ENCODE measurements at regions not wholly inside any gene's neighbourhood (a gene's known extent, or its start where the extent isn't known, plus 50 kb on each side); places are given as distances from the start of the nearest gene placed in this dataset.
A peak's percentile ranks its signal among the peaks of the same experiment; 100 is the strongest.

DNA sequence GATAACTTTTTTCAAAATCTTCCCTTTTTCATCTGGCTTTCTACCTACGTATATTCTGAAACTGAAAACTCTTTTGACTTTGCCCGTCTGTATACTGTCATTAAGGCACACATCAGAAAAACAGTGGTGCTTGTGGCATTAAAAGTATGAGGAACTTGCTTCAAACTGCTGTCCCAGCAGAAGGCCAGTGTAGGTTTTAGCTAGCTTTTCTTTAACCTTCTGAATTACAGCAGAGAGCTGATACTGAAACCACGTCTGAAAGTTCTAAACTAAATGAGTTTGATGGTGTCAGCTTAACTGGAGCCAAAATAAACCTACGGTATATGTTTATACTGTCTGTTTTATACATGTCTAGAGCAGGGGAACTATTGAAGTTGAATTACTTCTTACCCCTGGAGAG, 283.4 kb downstream of the TFEC start:
- no peak overlapping the region for H3K27ac ChIP-seq (ENCODE audit: low read depth, low read length)
- no peaks in the 10 kb centered on the region for H3K4me1 ChIP-seq (ENCODE audit: control insufficient read depth, insufficient read depth, low read length)
- no peak overlapping the region for H3K9ac ChIP-seq (ENCODE audit: low read length)
- H3K4me3 ChIP-seq (ENCODE audit: low read depth, low read length), result no peak overlapping the region
- no peaks in the 10 kb centered on the region for H3K27me3 ChIP-seq (ENCODE audit: control insufficient read depth, insufficient read depth, low read length)
- no peaks in the 10 kb centered on the region for H3K9me3 ChIP-seq (ENCODE audit: control insufficient read depth, insufficient read depth, low read depth, low read length)
- no peaks in the 10 kb centered on the region for H3K36me3 ChIP-seq (ENCODE audit: control insufficient read depth, insufficient read depth, low read length)

DNA sequence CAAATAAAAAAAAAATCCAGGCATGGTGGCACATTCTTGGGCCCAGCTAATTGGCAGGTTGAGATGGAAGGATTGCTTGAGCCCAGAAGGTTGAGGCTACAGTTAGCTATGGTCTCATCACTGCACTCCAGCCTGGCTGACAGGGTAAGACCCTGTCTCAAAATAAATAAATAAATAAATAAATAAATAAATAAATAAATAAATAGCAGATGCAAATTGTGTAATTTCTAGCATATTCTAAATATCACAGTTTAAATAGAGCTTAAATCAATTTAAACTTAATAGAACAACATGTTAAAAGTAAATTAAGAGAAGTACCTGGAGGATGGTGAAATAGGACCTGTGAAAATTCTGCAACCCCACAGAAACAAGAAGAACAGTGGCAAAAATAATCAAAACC, 290.5 kb downstream of the TFEC start:
- H3K4me1 ChIP-seq (ENCODE audit: control insufficient read depth, insufficient read depth, low read length), result no peaks in the 10 kb centered on the region
- no peak overlapping the region for H3K4me3 ChIP-seq (ENCODE audit: low read depth, low read length)
- no peaks in the 10 kb centered on the region for H3K9me3 ChIP-seq (ENCODE audit: control insufficient read depth, insufficient read depth, low read depth, low read length)
- no peak overlapping the region for H3K9ac ChIP-seq (ENCODE audit: low read length)
- H3K27ac ChIP-seq (ENCODE audit: low read depth, low read length), result no peak overlapping the region
- H3K27me3 ChIP-seq (ENCODE audit: control insufficient read depth, insufficient read depth, low read length), result no peaks in the 10 kb centered on the region
- no peaks in the 10 kb centered on the region for H3K36me3 ChIP-seq (ENCODE audit: control insufficient read depth, insufficient read depth, low read length)

DNA sequence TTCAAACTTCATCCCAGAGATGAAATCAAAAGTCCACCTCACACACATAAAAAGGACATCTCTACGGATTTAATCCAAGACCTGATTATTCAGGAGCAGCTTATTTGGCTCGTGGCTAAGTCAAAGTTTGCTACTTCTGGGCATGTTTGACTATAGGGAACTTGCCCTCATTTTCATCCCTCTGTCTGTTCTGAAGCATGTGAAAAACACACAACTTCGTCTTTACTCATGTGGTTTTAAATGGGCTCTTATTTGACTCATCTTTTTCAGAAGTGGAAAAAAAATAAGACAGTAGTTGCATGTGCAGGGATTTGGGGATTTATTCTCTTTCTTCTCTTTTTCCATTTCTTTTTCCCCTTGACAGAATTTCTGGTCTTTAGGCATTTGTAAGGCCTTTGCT, 295.9 kb downstream of the TFEC start:
- H3K4me3 ChIP-seq (ENCODE audit: low read depth, low read length), result no peak overlapping the region
- no peaks in the 10 kb centered on the region for H3K9me3 ChIP-seq (ENCODE audit: control insufficient read depth, insufficient read depth, low read depth, low read length)
- no peaks in the 10 kb centered on the region for H3K27me3 ChIP-seq (ENCODE audit: control insufficient read depth, insufficient read depth, low read length)
- no peak overlapping the region for H3K27ac ChIP-seq (ENCODE audit: low read depth, low read length)
- H3K4me1 ChIP-seq (ENCODE audit: control insufficient read depth, insufficient read depth, low read length), result no peaks in the 10 kb centered on the region
- no peaks in the 10 kb centered on the region for H3K36me3 ChIP-seq (ENCODE audit: control insufficient read depth, insufficient read depth, low read length)
- H3K9ac ChIP-seq (ENCODE audit: low read length), result no peak overlapping the region

DNA sequence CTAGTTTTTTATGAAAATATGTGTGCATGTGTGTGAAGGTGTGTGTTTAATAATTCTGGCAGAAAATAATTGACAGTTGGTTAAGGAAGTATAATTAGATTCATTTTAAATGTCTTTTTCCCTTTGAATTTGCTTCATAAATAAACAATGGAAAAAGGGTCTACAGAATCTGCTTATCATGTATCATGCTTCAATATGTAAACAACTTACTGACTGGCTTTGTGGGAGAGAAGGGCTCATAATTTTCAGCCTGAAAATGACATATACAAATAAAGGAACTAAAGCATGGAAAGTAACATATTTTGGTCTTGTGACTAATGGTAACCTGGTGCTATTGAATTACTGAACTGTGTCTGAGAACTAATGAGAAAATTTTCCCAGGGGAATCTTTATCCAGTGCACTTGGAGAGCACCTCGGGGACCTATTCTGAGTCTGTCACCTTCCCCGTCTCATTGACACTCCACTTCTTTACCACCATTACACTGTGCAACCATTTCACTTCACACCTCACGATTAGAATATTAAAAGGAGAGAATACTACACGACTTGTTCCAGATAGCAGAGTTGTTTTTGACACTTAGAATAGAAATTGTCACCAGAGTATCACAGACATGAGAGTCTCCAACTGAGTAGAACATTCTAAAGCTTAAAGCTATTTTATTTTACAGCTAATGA, 298.6 kb downstream of the TFEC start:
- H3K27me3 ChIP-seq (ENCODE audit: control insufficient read depth, insufficient read depth, low read length), result no peaks in the 10 kb centered on the region
- no peak overlapping the region for H3K27ac ChIP-seq (ENCODE audit: low read depth, low read length)
- H3K4me1 ChIP-seq (ENCODE audit: control insufficient read depth, insufficient read depth, low read length), result no peaks in the 10 kb centered on the region
- H3K36me3 ChIP-seq (ENCODE audit: control insufficient read depth, insufficient read depth, low read length), result no peaks in the 10 kb centered on the region
- no peak overlapping the region for H3K9ac ChIP-seq (ENCODE audit: low read length)
- H3K4me3 ChIP-seq (ENCODE audit: low read depth, low read length), result no peak overlapping the region
- no peaks in the 10 kb centered on the region for H3K9me3 ChIP-seq (ENCODE audit: control insufficient read depth, insufficient read depth, low read depth, low read length)

DNA sequence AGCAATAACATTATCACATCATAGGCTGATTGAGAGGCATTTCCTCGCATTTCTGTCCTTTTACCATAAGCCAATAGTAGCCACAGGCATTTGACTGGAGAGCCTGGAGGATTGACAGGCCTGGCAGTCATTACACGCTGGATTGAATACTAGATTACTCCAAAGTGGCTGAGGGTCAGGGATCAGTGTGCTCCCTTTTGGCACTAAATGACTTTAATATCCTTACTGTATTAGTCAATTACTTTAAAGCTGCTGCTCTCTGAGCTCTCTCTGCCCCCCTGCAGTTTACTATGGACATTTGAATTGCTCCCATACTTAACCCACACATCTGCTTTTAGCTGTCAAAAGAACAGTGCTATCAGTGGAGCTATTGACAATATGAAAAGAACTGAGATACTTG, 302.0 kb downstream of the TFEC start:
- Histone ChIP-seq H3K27me3 (ENCODE audit: control insufficient read depth, insufficient read depth, low read length) (no peaks in the 10 kb centered on the region), H3K4me3 (ENCODE audit: low read depth, low read length) (no peak overlapping the region), H3K4me1 (ENCODE audit: control insufficient read depth, insufficient read depth, low read length) (no peaks in the 10 kb centered on the region), H3K9me3 (ENCODE audit: control insufficient read depth, insufficient read depth, low read depth, low read length) (no peaks in the 10 kb centered on the region), H3K27ac (ENCODE audit: low read depth, low read length) (no peak overlapping the region), H3K9ac (ENCODE audit: low read length) (no peak overlapping the region), H3K36me3 (ENCODE audit: control insufficient read depth, insufficient read depth, low read length) (no peaks in the 10 kb centered on the region)

DNA sequence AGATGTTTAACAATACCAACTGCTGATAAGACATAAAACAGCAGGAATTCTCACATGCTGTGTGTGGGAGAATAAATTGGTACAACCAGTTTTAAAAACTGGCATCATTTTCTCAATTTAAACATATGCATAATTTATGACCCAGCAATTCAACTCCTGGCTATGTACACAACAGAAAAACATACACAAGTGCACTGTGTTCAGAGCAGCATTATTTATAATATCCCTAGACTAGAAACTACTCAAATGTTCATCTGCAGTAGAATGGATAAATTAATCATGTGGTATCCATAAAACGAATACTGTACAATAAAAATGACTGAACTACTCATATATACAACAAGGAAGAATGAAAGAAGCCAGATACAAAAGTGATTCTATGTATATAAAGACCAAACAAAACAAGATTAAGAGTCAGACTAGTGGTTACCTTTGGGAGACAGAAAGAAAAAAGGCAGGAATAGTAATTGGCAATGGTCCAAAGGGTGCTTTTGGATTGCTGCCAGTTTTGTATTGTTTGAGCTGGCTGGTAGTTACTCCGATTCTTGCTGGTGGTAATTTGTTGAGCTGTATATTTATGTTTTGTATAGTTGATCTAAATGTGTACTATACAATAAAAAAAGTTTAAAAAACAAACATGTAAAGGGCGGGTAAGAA, 306.0 kb downstream of the TFEC start:
- no peaks in the 10 kb centered on the region for H3K27me3 ChIP-seq (ENCODE audit: control insufficient read depth, insufficient read depth, low read length)
- no peaks in the 10 kb centered on the region for H3K9me3 ChIP-seq (ENCODE audit: control insufficient read depth, insufficient read depth, low read depth, low read length)
- no peak overlapping the region for H3K4me3 ChIP-seq (ENCODE audit: low read depth, low read length)
- H3K4me1 ChIP-seq (ENCODE audit: control insufficient read depth, insufficient read depth, low read length), result no peaks in the 10 kb centered on the region
- H3K9ac ChIP-seq (ENCODE audit: low read length), result no peak overlapping the region
- H3K27ac ChIP-seq (ENCODE audit: low read depth, low read length), result no peak overlapping the region
- H3K36me3 ChIP-seq (ENCODE audit: control insufficient read depth, insufficient read depth, low read length), result no peaks in the 10 kb centered on the region

DNA sequence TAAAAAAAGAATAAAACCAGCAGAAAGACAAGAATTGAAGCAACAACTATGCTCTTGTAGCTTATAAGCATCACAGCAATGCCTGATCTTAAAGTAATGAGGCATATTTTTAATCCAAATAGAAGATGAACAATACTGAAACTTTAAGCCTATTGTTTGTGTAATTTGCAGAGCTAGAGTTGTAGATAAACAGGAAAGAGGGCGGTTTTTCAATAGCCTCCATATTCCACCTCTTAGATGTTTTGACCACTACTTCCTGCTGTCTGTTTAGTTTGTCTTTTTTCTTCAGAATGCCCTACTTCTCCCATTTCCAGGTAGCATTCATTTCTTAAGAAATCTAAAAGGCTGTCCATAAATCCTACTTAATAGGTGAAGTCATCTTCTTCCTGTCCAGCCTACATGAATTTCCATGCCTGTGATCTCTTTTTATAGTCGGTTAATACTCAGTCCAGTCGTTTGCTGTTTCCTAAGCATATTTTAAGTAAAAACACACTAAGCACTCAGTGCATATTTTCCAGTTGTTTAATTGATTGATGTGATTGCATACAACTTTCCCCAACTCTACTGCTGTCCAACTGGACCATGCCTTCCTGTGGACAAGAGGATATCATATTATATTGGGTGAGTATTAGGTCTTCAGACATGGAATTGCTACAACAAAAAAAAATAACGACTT, 308.1 kb downstream of the TFEC start:
- peak overlapping the region; percentile 23; the same call in 1 of the 2 replicates for H3K27ac ChIP-seq (ENCODE audit: low read depth, low read length)
- no peaks in the 10 kb centered on the region for H3K9me3 ChIP-seq (ENCODE audit: control insufficient read depth, insufficient read depth, low read depth, low read length)
- H3K4me3 ChIP-seq (ENCODE audit: low read depth, low read length), result no peak overlapping the region
- no peaks in the 10 kb centered on the region for H3K4me1 ChIP-seq (ENCODE audit: control insufficient read depth, insufficient read depth, low read length)
- no peaks in the 10 kb centered on the region for H3K27me3 ChIP-seq (ENCODE audit: control insufficient read depth, insufficient read depth, low read length)
- no peaks in the 10 kb centered on the region for H3K36me3 ChIP-seq (ENCODE audit: control insufficient read depth, insufficient read depth, low read length)
- H3K9ac ChIP-seq (ENCODE audit: low read length), result no peak overlapping the region

DNA sequence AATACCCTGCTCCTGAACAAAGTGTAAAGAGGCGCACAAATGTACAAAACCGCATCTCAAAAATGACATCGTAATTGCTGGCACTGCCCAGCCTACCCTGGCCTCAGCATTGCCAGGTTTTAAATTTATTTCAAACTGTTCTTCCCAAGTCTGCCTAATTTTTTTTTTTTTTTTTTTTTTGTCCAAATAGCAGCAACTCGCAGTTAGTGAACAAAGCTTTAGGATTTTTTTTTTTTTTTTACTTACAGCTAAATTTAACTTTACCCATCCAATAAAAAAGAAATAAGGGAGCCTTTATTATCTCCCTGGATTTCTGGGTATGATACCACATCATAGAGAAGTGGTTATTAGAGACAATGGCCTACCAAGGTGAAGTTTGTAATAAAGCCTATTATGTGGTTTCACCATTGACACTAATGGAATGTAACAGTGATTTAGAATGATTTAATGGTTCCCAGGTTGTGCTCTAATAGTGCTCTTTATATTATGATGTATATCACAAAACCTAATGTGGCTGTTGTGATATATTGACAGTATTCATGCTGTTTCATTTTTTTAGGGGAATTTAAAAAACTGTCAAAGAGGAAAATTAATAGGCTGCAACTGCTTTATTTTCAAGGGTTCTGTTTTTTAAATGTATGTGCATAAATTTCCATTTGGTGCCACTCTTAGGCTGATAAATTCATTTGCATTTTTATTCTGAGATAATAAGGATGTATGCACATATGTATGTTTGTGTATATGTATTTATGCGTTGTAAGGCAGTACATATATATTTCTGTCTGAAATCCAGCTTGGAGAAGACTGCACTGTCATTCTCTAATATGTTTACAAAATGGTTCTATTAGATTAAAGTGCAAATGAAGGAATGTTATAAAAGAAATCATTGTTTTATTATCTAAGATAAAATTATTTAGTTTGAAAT, 309.0 kb downstream of the TFEC start:
- H3K27ac ChIP-seq (ENCODE audit: low read depth, low read length), result no peak overlapping the region
- H3K27me3 ChIP-seq (ENCODE audit: control insufficient read depth, insufficient read depth, low read length), result no peaks in the 10 kb centered on the region
- H3K4me1 ChIP-seq (ENCODE audit: control insufficient read depth, insufficient read depth, low read length), result no peaks in the 10 kb centered on the region
- no peak overlapping the region for H3K9ac ChIP-seq (ENCODE audit: low read length)
- no peak overlapping the region for H3K4me3 ChIP-seq (ENCODE audit: low read depth, low read length)
- H3K9me3 ChIP-seq (ENCODE audit: control insufficient read depth, insufficient read depth, low read depth, low read length), result no peaks in the 10 kb centered on the region
- no peaks in the 10 kb centered on the region for H3K36me3 ChIP-seq (ENCODE audit: control insufficient read depth, insufficient read depth, low read length)

DNA sequence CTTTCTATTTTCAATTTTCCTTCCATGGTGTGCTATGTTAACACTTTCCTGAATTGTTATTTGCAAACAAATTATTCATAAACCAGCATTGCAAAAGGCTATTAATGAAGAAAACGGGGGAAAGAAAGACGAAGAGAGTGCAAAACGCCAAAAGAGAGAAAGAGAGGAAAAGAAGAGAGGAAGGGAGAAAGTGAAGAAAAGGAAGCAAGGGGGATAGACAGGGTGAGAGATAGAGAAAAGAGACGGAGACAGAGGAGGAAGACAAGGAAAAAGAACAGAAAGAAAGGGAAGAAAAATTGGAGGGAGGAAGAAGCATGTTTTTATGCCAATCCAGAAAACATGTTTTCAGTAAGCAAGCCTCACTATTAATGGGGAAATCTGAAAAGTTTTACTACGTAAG, 310.6 kb downstream of the TFEC start:
- Histone ChIP-seq H3K27me3 (ENCODE audit: control insufficient read depth, insufficient read depth, low read length) (no peaks in the 10 kb centered on the region), H3K4me3 (ENCODE audit: low read depth, low read length) (no peak overlapping the region), H3K9me3 (ENCODE audit: control insufficient read depth, insufficient read depth, low read depth, low read length) (no peaks in the 10 kb centered on the region), H3K27ac (ENCODE audit: low read depth, low read length) (no peak overlapping the region), H3K9ac (ENCODE audit: low read length) (no peak overlapping the region), H3K36me3 (ENCODE audit: control insufficient read depth, insufficient read depth, low read length) (no peaks in the 10 kb centered on the region), H3K4me1 (ENCODE audit: control insufficient read depth, insufficient read depth, low read length) (no peaks in the 10 kb centered on the region)

DNA sequence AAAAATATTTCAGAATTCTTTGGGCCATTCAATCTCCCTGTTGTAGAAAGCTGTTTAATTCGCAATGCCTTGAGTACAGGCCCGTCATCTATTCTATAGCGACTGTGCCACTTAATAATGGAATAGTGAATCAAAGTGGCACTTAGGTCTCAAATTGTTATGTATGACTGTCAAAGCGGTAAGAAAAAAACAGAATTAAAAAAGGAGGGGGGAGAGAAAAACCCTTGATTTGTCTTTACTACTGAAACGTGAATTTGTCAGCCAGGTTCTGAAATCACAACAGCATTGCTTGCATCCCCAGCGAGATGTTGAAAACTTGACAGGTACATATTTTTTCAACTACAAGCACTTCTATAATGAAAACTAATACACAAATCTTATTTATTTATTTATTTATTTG, 320.9 kb downstream of the TFEC start:
- no peaks in the 10 kb centered on the region for H3K9me3 ChIP-seq (ENCODE audit: control insufficient read depth, insufficient read depth, low read depth, low read length)
- H3K9ac ChIP-seq (ENCODE audit: low read length), result no peak overlapping the region
- H3K4me3 ChIP-seq (ENCODE audit: low read depth, low read length), result no peak overlapping the region
- H3K27me3 ChIP-seq (ENCODE audit: control insufficient read depth, insufficient read depth, low read length), result no peaks in the 10 kb centered on the region
- H3K4me1 ChIP-seq (ENCODE audit: control insufficient read depth, insufficient read depth, low read length), result no peaks in the 10 kb centered on the region
- H3K36me3 ChIP-seq (ENCODE audit: control insufficient read depth, insufficient read depth, low read length), result no peaks in the 10 kb centered on the region
- H3K27ac ChIP-seq (ENCODE audit: low read depth, low read length), result no peak overlapping the region

DNA sequence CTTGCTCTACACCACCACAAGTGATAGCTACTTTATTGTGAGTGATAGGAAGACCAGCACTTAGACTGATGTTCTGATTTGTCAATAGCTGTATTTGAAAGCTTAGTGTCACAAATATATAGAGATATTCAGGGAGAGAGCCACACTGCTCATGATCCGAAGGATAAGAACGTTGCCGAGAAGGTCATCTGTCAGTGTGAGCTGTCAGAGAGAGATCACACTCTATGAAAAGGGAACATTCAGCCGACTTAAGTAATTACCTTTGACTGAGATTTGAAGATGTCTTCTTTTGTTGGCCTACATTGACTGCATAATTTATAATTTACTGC, 322.6 kb downstream of the TFEC start:
- no peak overlapping the region for H3K9ac ChIP-seq (ENCODE audit: low read length)
- H3K27me3 ChIP-seq (ENCODE audit: control insufficient read depth, insufficient read depth, low read length), result no peaks in the 10 kb centered on the region
- H3K4me3 ChIP-seq (ENCODE audit: low read depth, low read length), result no peak overlapping the region
- H3K9me3 ChIP-seq (ENCODE audit: control insufficient read depth, insufficient read depth, low read depth, low read length), result no peaks in the 10 kb centered on the region
- H3K27ac ChIP-seq (ENCODE audit: low read depth, low read length), result no peak overlapping the region
- no peaks in the 10 kb centered on the region for H3K36me3 ChIP-seq (ENCODE audit: control insufficient read depth, insufficient read depth, low read length)
- H3K4me1 ChIP-seq (ENCODE audit: control insufficient read depth, insufficient read depth, low read length), result no peaks in the 10 kb centered on the region

Measured in HUES6 (cell line).